GM21825 (cell line): ENCODE measurements at regions not wholly inside any gene's neighbourhood (a gene's known extent, or its start where the extent isn't known, plus 50 kb on each side); places are given as distances from the start of the nearest gene placed in this dataset.

Source experiments
- ATAC-seq: cut with Tn5 transposase; IDR thresholded peaks from one replicate; pipeline ENCODE4 v1.9.1; 2021; ENCODE audit warnings: mild to moderate bottlenecking, moderate library complexity; ENCODE audit not compliant: unreplicated experiment

- ATAC-seq = no peak
Measured at GRCh38 chr5:15266841-15267240, 233.1 kb upstream of the FBXL7 start.

GRCh38 chr5:15266229-15266628 lies 233.8 kb upstream of the FBXL7 start:
- no peak for ATAC-seq

GRCh38 chr5:15263942-15264341 lies 236.0 kb upstream of the FBXL7 start:
- ATAC-seq = no peak

GRCh38 chr5:15263406-15263805 lies 236.6 kb upstream of the FBXL7 start:
- no peak for ATAC-seq

GRCh38 chr5:15261269-15261995 lies 238.5 kb upstream of the FBXL7 start:
- ATAC-seq = no peak

GRCh38 chr5:15260356-15261268 lies 239.4 kb upstream of the FBXL7 start:
- ATAC-seq = no peak

GRCh38 chr5:15256485-15256884 lies 243.5 kb upstream of the FBXL7 start:
- no peak for ATAC-seq

GRCh38 chr5:15255576-15255975 lies 244.4 kb upstream of the FBXL7 start:
- ATAC-seq = no peak

- ATAC-seq = no peak
Measured at GRCh38 chr5:15254607-15255006, 245.4 kb upstream of the FBXL7 start.

GRCh38 chr5:15252331-15252730 lies 247.6 kb upstream of the FBXL7 start:
- no peak for ATAC-seq

- no peak for ATAC-seq
Measured at GRCh38 chr5:15249152-15249551, 250.8 kb upstream of the FBXL7 start.

GRCh38 chr5:15248731-15249130 lies 251.2 kb upstream of the FBXL7 start:
- no peak for ATAC-seq

- ATAC-seq = no peak
Measured at GRCh38 chr5:15245913-15246312, 254.1 kb upstream of the FBXL7 start.

GRCh38 chr5:15243301-15244020 lies 256.5 kb upstream of the FBXL7 start:
- no peak for ATAC-seq

- no peak for ATAC-seq
Measured at GRCh38 chr5:15241216-15241821, 258.7 kb upstream of the FBXL7 start.

- no peak for ATAC-seq
Measured at GRCh38 chr5:15238006-15238405, 262.0 kb upstream of the FBXL7 start.

- no peak for ATAC-seq
Measured at GRCh38 chr5:15236911-15237508, 263.0 kb upstream of the FBXL7 start.

GRCh38 chr5:15234911-15235310 lies 265.1 kb upstream of the FBXL7 start:
- no peak for ATAC-seq

- ATAC-seq = no peak
Measured at GRCh38 chr5:15234366-15234765, 265.6 kb upstream of the FBXL7 start.

GRCh38 chr5:15233566-15233965 lies 266.4 kb upstream of the FBXL7 start:
- ATAC-seq = no peak

GRCh38 chr5:15222156-15222555 lies 277.8 kb upstream of the FBXL7 start:
- ATAC-seq = no peak
